Colonic mucosa (tissue), 4 donors: ENCODE measurements at regions not wholly inside any gene's neighbourhood (a gene's known extent, or its start where the extent isn't known, plus 50 kb on each side); places are given as distances from the start of the nearest gene placed in this dataset.
A peak's percentile ranks its signal among the peaks of the same experiment; 100 is the strongest.

Source experiments
- DNase-seq: peaks from one replicate; pipeline ENCODE4 v3.0.0-alpha.2; 2020
- H3K27ac ChIP-seq: fragments of 200-600 bp; one replicate; pipeline ENCODE4 v1.8.0; 2021
- H3K27me3 ChIP-seq: fragments of 200-600 bp; one replicate; pipeline ENCODE4 v1.8.0; 2021
- H3K36me3 ChIP-seq: fragments of 200-600 bp; one replicate; pipeline ENCODE4 v1.8.0; 2021
- H3K4me1 ChIP-seq: fragments of 200-600 bp; one replicate; pipeline ENCODE4 v1.8.0; 2021; ENCODE audit warnings: mild to moderate bottlenecking
- H3K4me3 ChIP-seq: fragments of 200-600 bp; one replicate; pipeline ENCODE4 v1.8.0; 2021
- H3K9ac ChIP-seq, 2 donors: one replicate each; pipeline ENCODE4 v1.7.0; 2013; ENCODE audit warnings: control low read depth in 2 of 2, low read depth in 2 of 2, low read length in 2 of 2
- H3K9me3 ChIP-seq: fragments of 200-600 bp; one replicate; pipeline ENCODE4 v1.8.0; 2021
- intact Hi-C: fragments of 100-400 bp; cut with DNase I; formaldehyde crosslinking; loops from one replicate; pipeline ENCODE4 v1.14.1; 2022
- TF ChIP-seq, protein P1 (sequence below): fragments of 200-600 bp; IDR thresholded peaks from one replicate; pipeline ENCODE4 v1.8.0; 2022; ENCODE audit warnings: antibody characterized with exemption, mild to moderate bottlenecking
- donor health status: healthy.
- donor health status: DM: no; HTN: no; CAD: no.
- donor health status: DM: no; HTN: no; CAD: no.

GRCh38 chr22:22341736-22342135, 97.2 kb downstream of the VPREB1 start:
- H3K4me1 ChIP-seq: no peaks in the 10 kb centered on the region
- H3K9ac ChIP-seq: no peak overlapping the region
- no peaks in the 10 kb centered on the region for H3K36me3 ChIP-seq
- no peaks in the 10 kb centered on the region for H3K27me3 ChIP-seq
- DNase-seq: no peak
- intact Hi-C loops: no loop called here
- H3K27ac ChIP-seq: no peak overlapping the region
- TF ChIP-seq, protein P1, sequence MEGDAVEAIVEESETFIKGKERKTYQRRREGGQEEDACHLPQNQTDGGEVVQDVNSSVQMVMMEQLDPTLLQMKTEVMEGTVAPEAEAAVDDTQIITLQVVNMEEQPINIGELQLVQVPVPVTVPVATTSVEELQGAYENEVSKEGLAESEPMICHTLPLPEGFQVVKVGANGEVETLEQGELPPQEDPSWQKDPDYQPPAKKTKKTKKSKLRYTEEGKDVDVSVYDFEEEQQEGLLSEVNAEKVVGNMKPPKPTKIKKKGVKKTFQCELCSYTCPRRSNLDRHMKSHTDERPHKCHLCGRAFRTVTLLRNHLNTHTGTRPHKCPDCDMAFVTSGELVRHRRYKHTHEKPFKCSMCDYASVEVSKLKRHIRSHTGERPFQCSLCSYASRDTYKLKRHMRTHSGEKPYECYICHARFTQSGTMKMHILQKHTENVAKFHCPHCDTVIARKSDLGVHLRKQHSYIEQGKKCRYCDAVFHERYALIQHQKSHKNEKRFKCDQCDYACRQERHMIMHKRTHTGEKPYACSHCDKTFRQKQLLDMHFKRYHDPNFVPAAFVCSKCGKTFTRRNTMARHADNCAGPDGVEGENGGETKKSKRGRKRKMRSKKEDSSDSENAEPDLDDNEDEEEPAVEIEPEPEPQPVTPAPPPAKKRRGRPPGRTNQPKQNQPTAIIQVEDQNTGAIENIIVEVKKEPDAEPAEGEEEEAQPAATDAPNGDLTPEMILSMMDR: no peak
- H3K4me3 ChIP-seq: no peak overlapping the region
- H3K9me3 ChIP-seq: no peaks in the 10 kb centered on the region

DNA sequence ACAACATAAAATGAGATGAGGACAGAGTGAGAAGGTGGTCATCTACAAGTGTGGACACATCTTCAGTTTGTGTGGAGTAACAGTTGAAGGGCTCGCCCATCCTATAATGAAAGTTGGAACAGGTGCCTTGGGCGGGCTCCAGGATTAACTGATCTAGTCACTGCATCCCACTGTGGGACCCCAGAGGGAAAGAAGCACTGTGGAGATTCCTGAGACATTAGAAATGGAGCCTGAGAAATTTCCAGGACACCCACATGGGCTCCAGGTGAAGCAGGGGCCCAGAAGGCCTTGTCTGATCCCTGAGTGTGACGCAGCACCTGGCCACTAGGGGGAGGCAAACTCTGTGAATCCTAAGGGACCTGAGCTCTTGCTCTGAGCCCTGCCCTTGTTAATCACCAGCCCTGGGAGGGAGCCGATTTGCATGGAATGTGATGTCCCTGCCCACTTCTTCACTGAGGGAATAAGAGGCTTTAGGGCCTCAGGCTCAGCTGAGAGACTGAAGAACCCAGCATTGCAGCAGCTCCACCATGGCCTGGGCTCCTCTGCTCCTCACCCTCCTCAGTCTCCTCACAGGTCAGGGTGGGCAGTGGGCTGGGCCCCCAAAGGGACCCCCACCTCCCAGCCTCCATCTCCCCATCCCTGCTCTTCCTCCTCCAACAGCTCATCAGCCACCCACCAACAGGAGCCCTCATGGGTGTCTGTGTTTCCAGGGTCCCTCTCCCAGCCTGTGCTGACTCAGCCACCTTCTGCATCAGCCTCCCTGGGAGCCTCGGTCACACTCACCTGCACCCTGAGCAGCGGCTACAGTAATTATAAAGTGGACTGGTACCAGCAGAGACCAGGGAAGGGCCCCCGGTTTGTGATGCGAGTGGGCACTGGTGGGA, 98.4 kb downstream of the VPREB1 start:
- H3K27ac ChIP-seq: no peak overlapping the region
- intact Hi-C loops: no loop called here

DNA sequence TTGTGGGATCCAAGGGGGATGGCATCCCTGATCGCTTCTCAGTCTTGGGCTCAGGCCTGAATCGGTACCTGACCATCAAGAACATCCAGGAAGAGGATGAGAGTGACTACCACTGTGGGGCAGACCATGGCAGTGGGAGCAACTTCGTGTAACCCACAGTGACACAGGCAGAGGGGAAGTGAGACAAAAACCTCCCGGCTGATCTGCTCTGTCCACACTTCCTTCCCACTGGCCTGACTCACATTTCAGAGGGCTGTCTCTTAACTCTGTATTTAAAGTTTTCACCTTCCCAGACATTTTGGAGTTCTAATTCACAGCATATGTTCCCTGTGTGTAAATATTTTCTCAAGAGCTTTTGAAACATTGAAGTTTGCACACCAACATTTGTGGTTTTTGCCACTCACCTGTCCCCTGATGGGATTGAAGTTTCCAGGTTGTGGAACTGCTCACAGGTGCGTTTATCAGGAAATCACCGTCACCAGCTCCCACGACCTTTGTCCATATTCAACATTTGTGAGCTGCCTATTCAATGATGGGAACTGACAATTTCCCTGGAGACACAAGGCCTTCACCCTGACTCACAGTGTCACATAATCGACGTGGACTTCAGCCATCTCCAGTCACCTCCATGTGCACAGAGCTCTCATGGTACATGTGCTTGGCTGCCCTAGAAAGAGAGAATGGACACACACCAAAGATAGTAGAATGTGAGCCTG, 99.2 kb downstream of the VPREB1 start:
- no peaks in the 10 kb centered on the region for H3K27me3 ChIP-seq
- H3K4me3 ChIP-seq: no peak overlapping the region
- no peak overlapping the region for H3K27ac ChIP-seq
- H3K9me3 ChIP-seq: no peaks in the 10 kb centered on the region
- no peaks in the 10 kb centered on the region for H3K36me3 ChIP-seq
- TF ChIP-seq, protein P1: no peak
- intact Hi-C loops: no loop called here
- DNase-seq: peak; percentile 19
- H3K4me1 ChIP-seq: no peaks in the 10 kb centered on the region
- H3K9ac ChIP-seq: no peak overlapping the region

More for the DNA sequence above, 98.4 kb downstream of the VPREB1 start:
- Histone ChIP-seq H3K27me3 (no peaks in the 10 kb centered on the region), H3K9ac (no peak overlapping the region), H3K36me3 (no peaks in the 10 kb centered on the region), H3K4me1 (no peaks in the 10 kb centered on the region), H3K9me3 (no peaks in the 10 kb centered on the region), H3K4me3 (no peak overlapping the region)
- DNase-seq: peak; percentile 90
- TF ChIP-seq, protein P1: peak; percentile 87

DNA sequence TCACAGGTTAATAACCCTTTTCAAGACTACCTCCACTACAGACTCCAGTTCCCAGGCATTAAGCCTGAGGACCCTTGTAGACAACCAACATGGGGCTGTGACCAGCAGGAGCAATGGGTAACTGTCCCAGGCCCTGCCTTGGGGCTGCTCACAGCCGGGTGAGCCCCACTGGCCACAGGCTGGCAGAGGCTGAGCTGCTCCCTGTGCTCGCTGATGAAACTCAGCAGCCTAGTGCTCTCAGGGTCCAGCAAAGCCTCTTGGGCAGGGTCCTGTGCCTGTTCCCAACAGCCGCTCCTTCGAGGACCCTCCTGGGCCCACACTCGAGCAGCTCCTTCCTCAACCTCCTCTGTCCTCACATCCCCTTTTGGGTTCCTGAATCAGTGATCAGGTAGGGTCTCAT, 99.8 kb downstream of the VPREB1 start:
- intact Hi-C loops: no loop called here
- H3K36me3 ChIP-seq: no peaks in the 10 kb centered on the region
- H3K27ac ChIP-seq: no peak overlapping the region
- TF ChIP-seq, protein P1: no peak
- no peaks in the 10 kb centered on the region for H3K4me1 ChIP-seq
- no peaks in the 10 kb centered on the region for H3K9me3 ChIP-seq
- H3K9ac ChIP-seq: no peak overlapping the region
- no peaks in the 10 kb centered on the region for H3K27me3 ChIP-seq
- DNase-seq: no peak
- no peak overlapping the region for H3K4me3 ChIP-seq

GRCh38 chr22:22345781-22346180, 101.2 kb downstream of the VPREB1 start:
- H3K27me3 ChIP-seq: no peaks in the 10 kb centered on the region
- H3K36me3 ChIP-seq: no peaks in the 10 kb centered on the region
- H3K4me1 ChIP-seq: no peaks in the 10 kb centered on the region
- H3K4me3 ChIP-seq: no peak overlapping the region
- no peak for DNase-seq
- no peak overlapping the region for H3K27ac ChIP-seq
- no peak overlapping the region for H3K9ac ChIP-seq
- intact Hi-C loops: no loop called here
- no peaks in the 10 kb centered on the region for H3K9me3 ChIP-seq
- TF ChIP-seq, protein P1: no peak
